IPS-NIHi11 (cell line): ENCODE measurements at regions not wholly inside any gene's neighbourhood (a gene's known extent, or its start where the extent isn't known, plus 50 kb on each side); places are given as distances from the start of the nearest gene placed in this dataset.
"Not testable (repeated sequence)": the region's sequence is repeated elsewhere in the genome, so short reads cannot be mapped to it uniquely, and the experiment has no call there.

ENCODE experiments used
- DNase-seq: peaks from one replicate; pipeline ENCODE4 v3.0.0; 2012; ENCODE audit warnings: mixed read lengths, low spot score

DNA sequence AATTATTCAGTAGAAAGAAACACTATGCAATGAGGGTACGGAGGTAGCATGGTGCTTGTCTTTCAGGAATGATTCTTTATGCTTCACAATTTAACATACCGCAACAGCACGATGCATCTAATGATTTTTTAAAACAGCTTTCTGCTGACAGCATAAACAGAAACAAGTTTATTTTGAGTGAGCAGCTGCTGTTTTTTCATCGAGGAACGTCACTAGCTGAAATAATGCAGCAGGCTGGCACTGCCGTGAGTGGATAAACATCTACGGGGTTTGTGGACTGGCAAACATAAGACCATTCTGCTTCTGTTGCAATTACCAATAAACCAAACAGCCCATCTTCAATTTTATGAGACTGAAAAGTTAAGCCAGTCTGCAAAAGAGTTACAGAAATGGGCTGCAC is 871.8 kb downstream of the RPS29 start:
- no peak for DNase-seq

GRCh38 chr14:48710133-48710532 is 876.0 kb downstream of the RPS29 start:
- DNase-seq: no peak

GRCh38 chr14:48709277-48709785 is 876.8 kb downstream of the RPS29 start:
- no peak for DNase-seq

DNA sequence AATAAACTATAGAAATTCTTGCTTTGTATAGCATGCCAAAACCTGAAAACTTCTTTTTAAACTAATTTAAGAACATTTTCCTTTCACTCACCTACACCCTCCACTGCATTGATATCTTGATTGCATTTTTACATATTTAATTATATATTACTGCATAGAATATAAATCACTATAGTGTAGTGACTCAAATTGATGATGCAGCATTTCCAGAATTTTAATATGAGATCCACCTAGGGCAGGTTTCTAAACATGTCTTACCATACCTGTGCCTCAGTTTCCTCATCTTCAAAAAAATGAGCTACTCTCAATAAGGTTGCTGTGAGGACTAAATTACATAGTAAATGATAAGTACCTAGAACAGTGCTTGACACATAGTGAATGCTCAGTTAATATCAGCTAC is 881.5 kb downstream of the RPS29 start:
- DNase-seq: no peak

- no peak for DNase-seq
Observed at GRCh38 chr14:48703728-48704467, 882.3 kb downstream of the RPS29 start.

GRCh38 chr14:48697362-48697761 is 888.8 kb downstream of the RPS29 start:
- not testable (repeated sequence) for DNase-seq

DNA sequence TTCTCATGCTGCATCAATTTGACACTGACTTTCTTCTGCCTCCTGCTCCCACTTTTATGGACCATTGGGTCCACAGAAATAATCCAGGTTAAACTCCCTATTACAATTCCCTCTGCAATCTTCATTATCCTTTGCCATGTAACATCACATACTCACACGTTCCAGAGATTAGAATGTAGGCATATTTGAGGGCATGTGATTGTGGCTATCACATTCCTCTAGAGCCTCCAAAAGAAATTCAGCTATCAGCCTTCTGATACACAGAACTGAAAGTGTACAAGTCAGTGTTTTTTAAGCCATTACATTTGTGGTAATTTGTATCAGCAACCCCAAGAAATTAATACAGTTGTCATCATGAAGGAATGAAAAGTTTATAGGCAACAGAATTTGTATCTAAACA is 892.4 kb downstream of the RPS29 start:
- DNase-seq: no peak

DNA sequence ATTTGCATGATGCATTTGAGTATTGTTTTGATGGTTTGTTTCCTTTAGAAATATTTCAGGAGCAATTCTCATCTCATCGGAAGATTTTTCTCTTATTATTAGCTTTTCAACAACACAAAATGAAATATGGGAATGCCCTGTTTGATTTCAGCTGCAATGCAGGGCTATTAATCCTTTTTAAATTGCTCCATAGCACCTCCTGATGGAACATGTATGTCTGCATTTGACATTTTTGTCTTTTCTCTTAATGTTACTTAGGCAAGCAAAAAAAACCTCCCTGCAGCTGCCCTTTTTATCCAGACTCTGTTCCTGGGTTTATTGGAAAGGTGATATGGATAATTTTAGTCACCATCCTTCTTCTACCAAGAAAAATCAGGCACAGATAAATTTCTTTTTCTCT is 895.8 kb downstream of the RPS29 start:
- peak; percentile 13 for DNase-seq

GRCh38 chr14:48686650-48687049 is 899.5 kb downstream of the RPS29 start:
- no peak for DNase-seq

DNA sequence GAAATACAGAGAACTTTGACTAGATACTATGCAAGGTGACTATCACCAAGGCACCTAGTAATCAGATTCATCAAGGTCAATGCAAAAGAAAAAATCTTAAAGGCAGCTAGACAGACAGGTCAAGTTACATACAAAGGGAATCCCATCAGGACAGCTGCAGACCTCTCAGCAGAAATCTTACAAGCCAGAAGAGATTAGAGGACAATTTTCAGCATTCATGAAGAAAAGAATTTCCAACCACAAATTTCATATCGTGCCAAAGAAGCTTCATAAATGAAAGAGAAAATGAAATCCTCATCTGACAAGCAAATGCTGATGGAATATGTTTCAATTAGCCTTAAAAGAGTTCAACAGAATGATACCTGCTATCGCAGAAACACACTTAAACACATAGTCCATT is 913.7 kb downstream of the RPS29 start:
- DNase-seq: no peak

- DNase-seq: no peak
Observed at GRCh38 chr14:48670939-48671338, 915.2 kb downstream of the RPS29 start.

- no peak for DNase-seq
Observed at GRCh38 chr14:48665077-48665784, 920.9 kb downstream of the RPS29 start.

- no peak for DNase-seq
Observed at GRCh38 chr14:48643241-48643640, 942.9 kb downstream of the RPS29 start.

- DNase-seq: no peak
Observed at GRCh38 chr14:48628870-48629269, 953.5 kb upstream of the MDGA2 start.

DNA sequence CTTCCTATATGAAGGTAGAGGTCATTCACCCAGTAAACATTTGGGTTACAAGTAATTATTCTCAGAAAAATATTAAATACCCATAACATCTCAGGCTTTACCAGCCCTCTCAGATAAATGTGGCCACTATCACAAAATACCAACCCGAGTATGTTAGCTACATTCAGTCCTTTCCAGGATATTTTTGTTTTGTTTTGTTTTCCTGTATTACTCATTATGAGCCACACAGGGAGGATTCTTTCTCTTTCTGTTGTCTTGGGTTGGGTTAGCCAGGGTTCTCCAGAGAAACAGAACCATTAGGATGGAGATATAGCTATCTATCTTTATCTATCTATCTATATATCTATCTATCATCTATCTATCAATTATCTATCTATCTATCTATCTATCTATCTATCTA is 947.6 kb upstream of the MDGA2 start:
- DNase-seq: no peak

- DNase-seq: no peak
Observed at GRCh38 chr14:48618057-48618456, 942.7 kb upstream of the MDGA2 start.

GRCh38 chr14:48616931-48617330 is 941.5 kb upstream of the MDGA2 start:
- no peak for DNase-seq

DNA sequence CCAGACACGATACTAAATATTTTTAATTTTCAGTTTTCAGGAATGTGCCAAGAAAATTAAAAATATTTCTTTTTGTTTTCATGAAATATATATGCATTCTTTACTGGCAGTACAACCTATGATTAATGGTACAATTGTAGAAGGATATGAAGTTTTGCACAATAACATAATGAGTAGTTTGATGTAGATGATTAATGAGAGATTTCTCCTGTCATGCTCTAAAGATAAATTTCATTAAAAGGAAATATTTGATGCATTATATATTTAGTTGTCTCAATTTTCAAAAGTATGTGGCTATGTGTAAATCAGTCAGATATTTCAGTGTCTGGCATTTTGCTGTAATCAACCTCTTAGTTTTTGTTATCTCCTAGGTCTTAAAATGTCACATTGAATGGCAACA is 940.2 kb upstream of the MDGA2 start:
- no peak for DNase-seq

DNA sequence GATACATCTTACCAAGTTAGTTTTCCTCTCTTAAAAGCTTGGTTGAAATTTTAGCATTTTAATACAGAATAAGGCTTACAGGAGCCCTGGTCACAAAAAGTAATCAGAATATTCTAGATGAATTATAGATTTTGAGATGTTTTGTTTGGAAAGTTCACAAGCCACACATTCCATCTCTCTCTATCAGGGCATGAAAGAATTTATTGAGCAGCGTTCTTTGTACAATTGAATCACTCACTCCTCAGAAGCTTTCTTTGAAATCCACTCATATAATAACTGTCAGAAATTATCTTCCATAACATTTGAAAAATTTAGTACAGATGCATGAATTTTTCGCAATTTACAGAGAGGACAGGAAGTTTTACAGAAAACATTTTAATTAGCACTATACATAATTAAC is 938.6 kb upstream of the MDGA2 start:
- DNase-seq: no peak

DNA sequence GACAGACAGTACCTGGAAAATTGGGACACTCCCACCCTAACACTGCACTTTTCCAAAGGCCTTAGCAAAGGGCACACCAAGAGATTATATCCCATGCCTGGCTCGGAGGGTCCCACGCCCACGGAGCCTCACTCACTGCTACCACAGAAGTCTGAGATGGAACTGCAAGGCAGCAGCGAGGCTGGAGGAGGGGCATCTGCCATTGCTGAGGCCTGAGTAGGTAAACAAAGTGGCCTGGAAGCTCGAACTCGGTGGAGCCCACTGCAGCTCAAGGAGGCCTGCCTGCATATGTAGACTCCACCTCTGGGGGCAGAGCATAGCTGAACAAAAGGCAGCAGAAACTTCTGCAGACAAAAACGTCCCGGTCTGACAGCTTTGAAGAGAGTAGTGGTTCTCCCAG is 931.6 kb upstream of the MDGA2 start:
- DNase-seq: not testable (repeated sequence)

DNA sequence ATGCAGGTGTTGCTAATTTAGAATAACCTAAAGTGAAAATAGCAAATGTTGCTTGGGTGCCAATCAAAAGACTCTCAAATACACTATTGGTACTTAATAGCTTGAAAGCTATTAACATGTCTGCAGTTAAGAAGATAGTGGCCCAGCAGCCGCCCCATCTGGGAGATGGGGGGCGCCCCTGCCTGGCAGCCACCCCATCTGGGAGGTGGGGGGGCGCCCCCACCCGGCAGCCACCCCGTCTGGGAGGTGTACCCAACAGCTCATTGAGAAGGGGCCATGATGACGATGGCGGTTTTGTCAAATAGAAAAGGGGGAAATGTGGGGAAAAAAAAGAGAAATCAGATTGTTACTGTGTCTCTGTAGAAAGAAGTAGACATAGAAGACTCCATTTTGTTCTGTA is 923.1 kb upstream of the MDGA2 start:
- DNase-seq: no peak

DNA sequence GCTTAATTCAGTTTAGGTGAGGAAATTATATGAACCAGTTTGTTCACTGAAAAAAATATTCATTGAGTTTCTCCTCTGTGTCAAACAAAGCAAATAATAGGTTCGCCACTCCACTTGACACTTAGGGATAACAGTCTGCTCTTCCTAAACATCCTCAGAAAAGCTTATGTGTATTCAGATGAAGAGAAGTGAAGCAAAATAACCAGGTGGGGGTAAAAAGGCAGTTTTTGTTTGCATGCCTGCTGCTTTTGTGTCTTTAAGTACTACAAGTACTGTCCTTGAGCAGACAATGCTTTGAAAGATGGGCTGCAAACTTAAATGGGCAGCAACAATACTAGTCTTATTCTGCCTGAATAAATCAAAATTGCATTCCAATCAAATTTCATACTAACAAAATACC is 910.7 kb upstream of the MDGA2 start:
- peak; percentile 7 for DNase-seq

GRCh38 chr14:48584031-48584430 is 908.6 kb upstream of the MDGA2 start:
- DNase-seq: no peak

GRCh38 chr14:48582938-48583337 is 907.5 kb upstream of the MDGA2 start:
- no peak for DNase-seq
